H9 (cell line): ENCODE measurements at regions not wholly inside any gene's neighbourhood (a gene's known extent, or its start where the extent isn't known, plus 50 kb on each side); places are given as distances from the start of the nearest gene placed in this dataset.

Experiments used
- DNase-seq: peaks from one replicate; pipeline ENCODE4 v3.0.0-alpha.2; 2017
- H2AFZ ChIP-seq: one replicate; pipeline ENCODE4 v1.6.1; 2013; ENCODE audit warnings: mild to moderate bottlenecking, low read length, control low read depth, moderate library complexity
- H2AK5ac ChIP-seq: 2 replicates; pipeline ENCODE4 v1.6.1; 2013; ENCODE audit warnings: low read length, control low read depth, mixed read lengths; ENCODE audit not compliant: insufficient read length
- H2BK120ac ChIP-seq: one replicate; pipeline ENCODE4 v1.6.1; 2013; ENCODE audit warnings: low read depth, mild to moderate bottlenecking, low read length, control low read depth, inconsistent platforms; ENCODE audit not compliant: poor library complexity, severe bottlenecking
- H2BK12ac ChIP-seq: 2 replicates; pipeline ENCODE4 v1.6.1; 2013; ENCODE audit warnings: low read length, control low read depth, mixed read lengths, low read depth; ENCODE audit not compliant: insufficient read length
- H2BK15ac ChIP-seq: 2 replicates; pipeline ENCODE4 v1.6.1; 2013; ENCODE audit warnings: low read depth, low read length, control low read depth
- H2BK20ac ChIP-seq: one replicate; pipeline ENCODE4 v1.6.1; 2013; ENCODE audit warnings: low read depth, mild to moderate bottlenecking, low read length, control low read depth, inconsistent platforms; ENCODE audit not compliant: poor library complexity, severe bottlenecking
- H2BK5ac ChIP-seq: 2 replicates; pipeline ENCODE4 v1.6.1; 2013; ENCODE audit warnings: low read length, control low read depth, mixed read lengths; ENCODE audit not compliant: insufficient read length
- H3K14ac ChIP-seq: 2 replicates; pipeline ENCODE4 v1.6.1; 2013; ENCODE audit warnings: low read length, control low read depth; ENCODE audit not compliant: insufficient read depth
- H3K18ac ChIP-seq: 2 replicates; pipeline ENCODE4 v1.6.1; 2013; ENCODE audit warnings: low read depth, mild to moderate bottlenecking, mixed read lengths, low read length, control low read depth; ENCODE audit not compliant: insufficient read length
- H3K23ac ChIP-seq: 2 replicates; pipeline ENCODE4 v1.6.1; 2013; ENCODE audit warnings: low read length, control low read depth, mixed read lengths, low read depth; ENCODE audit not compliant: insufficient read length
- H3K23me2 ChIP-seq: 2 replicates; pipeline ENCODE4 v1.6.1; 2013; ENCODE audit warnings: low read depth, mild to moderate bottlenecking, mixed read lengths, low read length, control low read depth; ENCODE audit not compliant: insufficient read length, poor library complexity, severe bottlenecking
- H3K27ac ChIP-seq: 2 replicates; pipeline ENCODE4 v1.5.1; 2013; ENCODE audit warnings: low read length, control low read depth, mixed read lengths, low read depth; ENCODE audit not compliant: insufficient read length
- H3K27me3 ChIP-seq: 2 replicates; pipeline ENCODE4 v1.6.1; 2013; ENCODE audit warnings: low read length, control low read depth, inconsistent platforms; ENCODE audit not compliant: insufficient read depth
- H3K4ac ChIP-seq: 2 replicates; pipeline ENCODE4 v1.6.1; 2013; ENCODE audit warnings: low read depth, mild to moderate bottlenecking, control low read depth, inconsistent platforms, low read length, moderate library complexity
- H3K4me1 ChIP-seq: 2 replicates; pipeline ENCODE4 v1.6.1; 2013; ENCODE audit warnings: low read length, control low read depth, inconsistent platforms; ENCODE audit not compliant: insufficient read depth
- H3K4me2 ChIP-seq: 2 replicates; pipeline ENCODE4 v1.6.1; 2013; ENCODE audit warnings: low read length, control low read depth, mixed read lengths; ENCODE audit not compliant: insufficient read length, insufficient read depth
- H3K56ac ChIP-seq: 2 replicates; pipeline ENCODE4 v1.6.1; 2013; ENCODE audit warnings: low read depth, mild to moderate bottlenecking, mixed read lengths, low read length, control low read depth; ENCODE audit not compliant: insufficient read length
- H3K79me1 ChIP-seq: 2 replicates; pipeline ENCODE4 v1.6.1; 2013; ENCODE audit warnings: low read depth, mild to moderate bottlenecking, moderate library complexity, low read length, control low read depth, inconsistent platforms; ENCODE audit not compliant: insufficient read depth, poor library complexity, severe bottlenecking
- H3K79me2 ChIP-seq: 2 replicates; pipeline ENCODE4 v1.6.1; 2013; ENCODE audit warnings: low read length, control low read depth, inconsistent platforms; ENCODE audit not compliant: insufficient read depth
- H3K9ac ChIP-seq: 2 replicates; pipeline ENCODE4 v1.6.1; 2013; ENCODE audit warnings: low read length, control low read depth, mixed read lengths; ENCODE audit not compliant: insufficient read length; ENCODE audit errors: extremely low read depth
- H3K9me3 ChIP-seq: one replicate; pipeline ENCODE4 v1.6.1; 2013; ENCODE audit warnings: low read depth, low read length, inconsistent platforms; ENCODE audit not compliant: control insufficient read depth
- H3T11ph ChIP-seq: one replicate; pipeline ENCODE4 v1.6.1; 2013; ENCODE audit warnings: mild to moderate bottlenecking, low read length, control low read depth, inconsistent platforms
- H4K20me1 ChIP-seq: one replicate; pipeline ENCODE4 v1.6.1; 2013; ENCODE audit not compliant: control insufficient read depth, insufficient read length, insufficient read depth
- H4K5ac ChIP-seq: 2 replicates; pipeline ENCODE4 v1.6.1; 2013; ENCODE audit warnings: low read depth, mild to moderate bottlenecking, mixed read lengths, low read length, control low read depth; ENCODE audit not compliant: insufficient read length
- H4K8ac ChIP-seq: replicated peaks from 2 replicates; pipeline ENCODE4 v1.6.1; 2013; ENCODE audit warnings: low read length, control low read depth, mixed read lengths, low read depth; ENCODE audit not compliant: insufficient read length
- H4K91ac ChIP-seq: 2 replicates; pipeline ENCODE4 v1.6.1; 2013; ENCODE audit warnings: low read depth, mild to moderate bottlenecking, moderate library complexity, mixed read lengths, low read length, control low read depth; ENCODE audit not compliant: insufficient read length
- H3K27ac Mint-ChIP-seq, 3 experiments: 2 replicates in 2 of 3; 3 replicates in 1 of 3; pipeline ENCODE4 v1.8.0; 2020 to 2021; ENCODE audit warnings: mixed read lengths in 3 of 3, mild to moderate bottlenecking in 1 of 3, moderate library complexity in 1 of 3
- H3K27me3 Mint-ChIP-seq: 2 replicates; pipeline ENCODE4 v1.8.0; 2021; ENCODE audit warnings: low read depth, mild to moderate bottlenecking, moderate library complexity, mixed read lengths
- H3K36me3 Mint-ChIP-seq, 3 experiments: 2 replicates in 2 of 3; 3 replicates in 1 of 3; pipeline ENCODE4 v1.8.0; 2020 to 2021; ENCODE audit warnings: low read depth in 3 of 3, mixed read lengths in 3 of 3; ENCODE audit not compliant: insufficient read depth in 1 of 3
- H3K4me1 Mint-ChIP-seq, 2 experiments: 2 replicates each; pipeline ENCODE4 v1.8.0; 2020; ENCODE audit warnings: mixed read lengths in 2 of 2
- H3K4me3 Mint-ChIP-seq, 2 experiments: 2 replicates in 1 of 2; 3 replicates in 1 of 2; pipeline ENCODE4 v1.8.0; 2020 to 2021; ENCODE audit warnings: mild to moderate bottlenecking in 2 of 2, mixed read lengths in 2 of 2, moderate library complexity in 1 of 2
- H3K9me3 Mint-ChIP-seq, 2 experiments: 2 replicates in 1 of 2; 3 replicates in 1 of 2; pipeline ENCODE4 v1.8.0; 2020; ENCODE audit warnings: mild to moderate bottlenecking in 2 of 2, mixed read lengths in 2 of 2, moderate library complexity in 1 of 2
- WGBS: extraction: QIAGEN DNeasy Blood & Tissue Kit; methylation state at CpG from one replicate; pipeline ENCODE4 v1.1.7; 2013; ENCODE audit warnings: missing lambda C conversion rate, low lambda C conversion rate, mixed read lengths; ENCODE audit not compliant: insufficient read length; ENCODE audit errors: extremely low coverage; 5-methylcytosine and 5-hydroxymethylcytosine counted together
- TF ChIP-seq, protein P1 (sequence below): fragments of 200-600 bp; sonication (generic); conservative IDR thresholded peaks from 3 replicates; pipeline ENCODE4 v1.8.0; 2021; ENCODE audit warnings: antibody characterized with exemption, mild to moderate bottlenecking

DNA sequence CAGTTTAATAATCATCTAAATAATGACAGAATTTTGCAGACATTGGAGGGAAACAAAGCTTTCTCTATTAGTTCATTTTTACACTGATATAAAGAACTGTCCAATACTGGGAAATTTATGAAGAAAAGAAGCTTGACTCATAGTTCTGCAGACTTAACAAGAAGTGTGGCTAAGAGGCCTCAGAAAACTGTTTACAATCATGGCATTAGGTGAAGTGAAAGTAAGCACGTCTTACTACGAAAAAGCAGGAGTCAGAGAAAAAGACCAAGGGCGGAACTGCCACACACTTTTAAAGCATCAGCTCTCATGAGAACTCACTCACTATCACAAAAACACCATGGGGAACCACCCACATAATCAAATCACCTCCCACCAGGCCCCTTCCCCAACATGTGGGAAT lies 804.4 kb downstream of the FLRT2 start:
- no peak overlapping the region for H4K8ac ChIP-seq
- H3K18ac ChIP-seq: no peak overlapping the region
- no peaks in the 10 kb centered on the region for H3K79me1 ChIP-seq
- no peak overlapping the region for H2BK20ac ChIP-seq
- no peak overlapping the region for H3T11ph ChIP-seq
- TF ChIP-seq, protein P1, sequence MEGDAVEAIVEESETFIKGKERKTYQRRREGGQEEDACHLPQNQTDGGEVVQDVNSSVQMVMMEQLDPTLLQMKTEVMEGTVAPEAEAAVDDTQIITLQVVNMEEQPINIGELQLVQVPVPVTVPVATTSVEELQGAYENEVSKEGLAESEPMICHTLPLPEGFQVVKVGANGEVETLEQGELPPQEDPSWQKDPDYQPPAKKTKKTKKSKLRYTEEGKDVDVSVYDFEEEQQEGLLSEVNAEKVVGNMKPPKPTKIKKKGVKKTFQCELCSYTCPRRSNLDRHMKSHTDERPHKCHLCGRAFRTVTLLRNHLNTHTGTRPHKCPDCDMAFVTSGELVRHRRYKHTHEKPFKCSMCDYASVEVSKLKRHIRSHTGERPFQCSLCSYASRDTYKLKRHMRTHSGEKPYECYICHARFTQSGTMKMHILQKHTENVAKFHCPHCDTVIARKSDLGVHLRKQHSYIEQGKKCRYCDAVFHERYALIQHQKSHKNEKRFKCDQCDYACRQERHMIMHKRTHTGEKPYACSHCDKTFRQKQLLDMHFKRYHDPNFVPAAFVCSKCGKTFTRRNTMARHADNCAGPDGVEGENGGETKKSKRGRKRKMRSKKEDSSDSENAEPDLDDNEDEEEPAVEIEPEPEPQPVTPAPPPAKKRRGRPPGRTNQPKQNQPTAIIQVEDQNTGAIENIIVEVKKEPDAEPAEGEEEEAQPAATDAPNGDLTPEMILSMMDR: no peak
- no peak overlapping the region for H3K4me3 Mint-ChIP-seq
- no peak overlapping the region for H3K9ac ChIP-seq
- no CpG with 5 or more reads among the region's 3 CpGs for WGBS
- H4K91ac ChIP-seq: no peak overlapping the region
- H3K56ac ChIP-seq: no peak overlapping the region
- H3K9me3 Mint-ChIP-seq: peaks cover 0 to 3% of the 10 kb centered on the region in 2 experiments; a peak in 2 of 5 replicates
- H3K27ac Mint-ChIP-seq: no peak overlapping the region
- peaks cover 0 to 4% of the 10 kb centered on the region in 2 experiments; a peak in 1 of 4 replicates for H3K4me1 Mint-ChIP-seq
- no peaks in the 10 kb centered on the region for H3K4me1 ChIP-seq
- H3K36me3 Mint-ChIP-seq: no peaks in the 10 kb centered on the region
- H2BK120ac ChIP-seq: no peak overlapping the region
- no peak overlapping the region for H4K5ac ChIP-seq
- H3K23ac ChIP-seq: no peak overlapping the region
- H2BK5ac ChIP-seq: no peak overlapping the region
- no peaks in the 10 kb centered on the region for H3K23me2 ChIP-seq
- no peak overlapping the region for H3K4ac ChIP-seq
- H3K27me3 Mint-ChIP-seq: no peaks in the 10 kb centered on the region
- no peaks in the 10 kb centered on the region for H3K27me3 ChIP-seq
- no peak overlapping the region for H3K14ac ChIP-seq
- H3K79me2 ChIP-seq: no peaks in the 10 kb centered on the region
- no peak overlapping the region for H3K27ac ChIP-seq
- H2AFZ ChIP-seq: no peak overlapping the region
- H2AK5ac ChIP-seq: no peak overlapping the region
- H4K20me1 ChIP-seq: no peaks in the 10 kb centered on the region
- H3K9me3 ChIP-seq: no peaks in the 10 kb centered on the region
- H2BK15ac ChIP-seq: no peak overlapping the region
- H2BK12ac ChIP-seq: no peak overlapping the region
- DNase-seq: no peak
- H3K4me2 ChIP-seq: no peak overlapping the region
